ES-I3 (cell line): ENCODE measurements at regions not wholly inside any gene's neighbourhood (a gene's known extent, or its start where the extent isn't known, plus 50 kb on each side); places are given as distances from the start of the nearest gene placed in this dataset.
"Not testable (repeated sequence)": the region's sequence is repeated elsewhere in the genome, so short reads cannot be mapped to it uniquely, and the experiment has no call there.

ENCODE experiments used
- H3K36me3 ChIP-seq: 2 replicates; pipeline ENCODE4 v1.6.1; 2013; ENCODE audit warnings: mild to moderate bottlenecking, low read length, control low read depth, moderate library complexity; ENCODE audit not compliant: insufficient read depth
- H3K4me1 ChIP-seq: 2 replicates; pipeline ENCODE4 v1.6.1; 2013; ENCODE audit warnings: mild to moderate bottlenecking, control low read depth, low read length; ENCODE audit not compliant: insufficient read depth
- H3K9ac ChIP-seq: 2 replicates; pipeline ENCODE4 v1.6.1; 2013; ENCODE audit warnings: low read depth, mild to moderate bottlenecking, low read length, moderate library complexity
- H3K9me3 ChIP-seq: 2 replicates; pipeline ENCODE4 v1.6.1; 2013; ENCODE audit warnings: mild to moderate bottlenecking, low read length, moderate library complexity; ENCODE audit not compliant: control insufficient read depth, insufficient read depth

DNA sequence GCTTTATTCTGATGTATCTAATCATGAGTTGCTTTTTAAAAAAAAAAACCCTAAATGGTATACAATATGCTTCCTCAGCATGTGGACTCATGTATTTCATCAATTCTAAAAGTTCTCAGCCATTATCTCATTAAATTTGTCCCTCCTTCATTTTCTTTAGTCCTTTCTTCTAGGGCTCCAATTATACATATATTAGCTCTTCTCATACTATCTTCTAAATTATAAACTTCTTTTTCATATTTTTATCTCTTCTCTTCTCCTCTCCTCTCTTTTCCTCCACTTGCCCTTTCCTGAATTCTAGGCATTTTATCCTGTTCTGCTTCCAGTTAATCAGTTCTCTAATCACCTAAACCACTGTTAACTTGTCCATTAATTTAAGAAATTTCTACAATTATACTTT lies 55.0 kb upstream of the IL33 start:
- no peaks in the 10 kb centered on the region for H3K4me1 ChIP-seq
- H3K9me3 ChIP-seq = peaks cover 5% of the 10 kb centered on the region; the same call in 1 of the 2 replicates
- no peaks in the 10 kb centered on the region for H3K36me3 ChIP-seq
- no peak overlapping the region for H3K9ac ChIP-seq

DNA sequence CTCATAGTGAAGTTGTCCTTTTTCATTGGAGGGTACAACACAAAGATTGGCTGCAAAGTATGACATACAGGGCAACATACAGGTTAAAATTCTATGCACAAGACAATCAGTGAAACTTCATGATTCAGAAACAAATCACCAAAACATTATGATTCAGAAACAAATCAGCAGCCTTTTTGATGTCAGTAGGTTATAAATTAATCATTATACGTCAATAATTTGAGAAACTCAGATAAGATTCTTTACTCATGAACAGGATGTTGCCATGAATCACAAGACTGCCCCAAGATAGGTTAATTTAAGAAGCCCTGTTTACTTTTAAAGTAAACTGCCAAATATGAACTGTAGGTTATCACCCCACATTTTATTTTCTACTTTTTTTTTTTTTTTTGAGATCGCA lies 62.2 kb upstream of the IL33 start:
- Histone ChIP-seq H3K36me3 (no peaks in the 10 kb centered on the region), H3K4me1 (no peaks in the 10 kb centered on the region), H3K9me3 (no peaks in the 10 kb centered on the region), H3K9ac (no peak overlapping the region)

DNA sequence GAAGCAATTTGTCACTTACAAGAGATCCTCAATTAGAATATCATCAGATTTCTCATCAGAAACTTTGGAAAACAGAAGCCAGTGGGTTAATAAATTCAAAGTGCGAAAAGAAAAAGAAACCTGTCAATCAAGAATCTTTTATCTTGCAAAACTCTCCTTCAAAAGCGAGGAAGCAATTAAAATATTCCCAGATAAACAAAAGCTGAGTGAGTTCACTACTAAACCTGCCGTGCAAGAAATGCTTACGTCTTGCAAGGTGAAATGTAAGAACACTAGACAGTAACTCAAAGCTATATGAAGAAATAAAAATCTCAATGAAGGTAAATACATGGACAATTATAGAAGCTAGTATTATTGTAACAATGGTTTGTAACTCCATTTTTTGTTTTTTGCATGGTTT lies 62.8 kb upstream of the IL33 start:
- Histone ChIP-seq H3K4me1 (no peaks in the 10 kb centered on the region), H3K36me3 (no peaks in the 10 kb centered on the region), H3K9ac (no peak overlapping the region), H3K9me3 (no peaks in the 10 kb centered on the region)

DNA sequence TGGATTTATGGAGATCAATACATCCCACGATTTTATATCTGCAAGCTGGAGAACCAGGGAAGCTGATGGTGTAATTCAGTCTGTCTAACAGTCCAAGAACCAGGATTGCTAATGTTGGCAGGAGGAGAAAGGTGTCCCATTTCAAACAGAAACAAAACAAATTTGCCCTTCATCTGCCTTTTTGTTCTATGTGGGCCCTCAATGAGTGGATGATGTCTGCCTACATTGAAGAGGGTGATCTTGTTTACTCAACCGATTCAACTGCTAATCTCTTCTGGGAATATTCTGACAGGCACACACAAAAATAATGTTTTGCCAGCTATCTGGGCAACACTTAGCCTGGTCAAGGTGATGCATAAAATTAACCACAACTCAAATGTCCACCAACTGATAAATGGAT lies 65.1 kb upstream of the IL33 start:
- Histone ChIP-seq H3K9me3 (no peaks in the 10 kb centered on the region), H3K4me1 (no peaks in the 10 kb centered on the region), H3K9ac (no peak overlapping the region)

DNA sequence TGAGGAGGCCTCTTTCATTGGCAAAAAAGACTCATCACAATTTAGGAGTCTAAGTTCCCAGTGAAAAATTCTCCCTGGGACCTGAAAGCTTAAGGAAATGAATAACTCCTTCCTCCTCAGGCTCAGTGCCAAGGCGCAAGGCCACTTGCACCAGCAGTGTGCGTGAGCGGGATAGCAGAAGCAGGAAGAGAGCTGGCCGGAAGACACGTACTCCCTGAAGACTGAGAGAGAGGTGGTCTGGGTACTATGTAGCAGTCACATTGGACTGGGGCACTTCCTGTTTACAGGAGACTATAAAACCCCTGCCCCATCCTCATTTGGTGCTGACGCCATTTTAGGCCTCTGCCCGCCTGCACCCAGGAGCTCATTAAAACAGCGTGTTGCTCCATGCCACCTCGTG lies 66.3 kb upstream of the IL33 start:
- Histone ChIP-seq H3K9ac (no peak overlapping the region), H3K4me1 (no peaks in the 10 kb centered on the region), H3K9me3 (no peaks in the 10 kb centered on the region)

More for the DNA sequence above, 65.1 kb upstream of the IL33 start:
- H3K36me3 ChIP-seq = no peaks in the 10 kb centered on the region

DNA sequence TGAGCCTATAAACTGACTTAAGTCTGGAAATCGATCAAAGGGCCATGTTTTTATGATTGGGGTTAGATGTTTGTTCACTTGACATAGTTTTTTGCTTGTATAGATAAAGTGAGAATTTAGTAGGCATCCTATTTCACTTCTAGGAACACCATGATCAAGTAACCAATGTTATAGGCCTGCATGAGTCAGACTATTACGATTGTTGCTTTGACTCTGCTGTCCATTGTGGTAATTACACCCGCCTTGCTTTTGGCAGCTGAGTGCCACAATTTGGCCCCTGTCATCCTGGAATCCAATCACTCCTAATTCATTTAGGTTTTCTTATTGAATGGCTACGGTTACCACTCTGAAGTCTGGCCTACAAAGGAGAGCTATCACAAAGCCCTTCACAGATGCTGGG lies 67.8 kb upstream of the IL33 start:
- Histone ChIP-seq H3K9me3 (no peaks in the 10 kb centered on the region), H3K36me3 (no peaks in the 10 kb centered on the region), H3K4me1 (no peaks in the 10 kb centered on the region), H3K9ac (no peak overlapping the region)

More for the DNA sequence above, 66.3 kb upstream of the IL33 start:
- H3K36me3 ChIP-seq = no peaks in the 10 kb centered on the region

DNA sequence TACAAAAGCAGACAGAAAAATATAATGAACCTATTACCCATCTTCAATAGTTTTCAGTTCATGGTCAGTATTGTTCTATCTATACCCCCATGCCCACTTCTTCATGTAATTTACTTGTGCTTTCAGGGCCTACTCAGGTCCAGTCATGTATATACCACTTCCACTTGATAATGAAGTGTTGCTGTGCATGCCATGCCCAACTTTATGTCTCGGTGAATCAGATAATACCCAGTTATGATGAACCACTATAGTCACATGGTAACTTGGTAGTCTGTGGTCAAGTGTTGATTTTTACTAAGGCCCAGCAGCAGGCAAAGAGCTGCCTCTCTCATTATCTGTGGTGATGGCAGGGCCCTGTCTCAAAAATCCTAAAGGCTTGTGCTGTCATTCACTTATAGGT lies 70.7 kb upstream of the IL33 start:
- H3K36me3 ChIP-seq = no peaks in the 10 kb centered on the region
- no peak overlapping the region for H3K9ac ChIP-seq
- no peaks in the 10 kb centered on the region for H3K4me1 ChIP-seq
- H3K9me3 ChIP-seq = no peaks in the 10 kb centered on the region

DNA sequence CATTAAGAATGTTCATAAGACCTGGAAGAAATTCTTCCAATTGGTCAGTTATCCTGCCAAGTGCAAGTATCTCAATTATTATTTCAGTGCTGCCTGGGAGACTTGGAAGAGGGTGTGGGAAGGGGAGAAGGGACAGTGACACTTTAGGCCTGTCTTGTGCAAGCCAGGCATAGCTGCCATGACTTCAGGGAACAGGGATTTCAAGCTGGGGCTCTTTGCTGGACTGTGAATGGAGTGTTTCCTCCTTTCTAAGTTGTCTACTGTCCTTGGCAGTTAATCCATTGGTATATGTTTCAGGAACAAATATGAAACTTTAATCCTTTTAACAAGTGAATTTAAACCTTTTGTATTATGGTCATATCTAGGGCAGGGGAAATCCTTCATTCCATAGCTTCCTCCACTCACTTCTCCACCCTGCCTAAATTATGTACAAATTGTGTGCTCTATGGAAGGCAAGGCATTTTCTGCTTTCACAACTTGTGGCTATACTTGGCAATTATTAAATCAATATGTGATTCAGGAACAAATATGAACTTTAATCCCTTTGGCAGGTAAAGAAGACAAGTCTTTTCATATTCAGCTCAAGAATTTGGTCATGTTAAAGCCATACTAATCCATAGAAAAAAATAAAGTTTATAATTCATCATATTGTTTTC lies 72.7 kb upstream of the IL33 start:
- no peak overlapping the region for H3K9ac ChIP-seq
- H3K9me3 ChIP-seq = no peaks in the 10 kb centered on the region
- no peaks in the 10 kb centered on the region for H3K4me1 ChIP-seq
- H3K36me3 ChIP-seq = no peaks in the 10 kb centered on the region

DNA sequence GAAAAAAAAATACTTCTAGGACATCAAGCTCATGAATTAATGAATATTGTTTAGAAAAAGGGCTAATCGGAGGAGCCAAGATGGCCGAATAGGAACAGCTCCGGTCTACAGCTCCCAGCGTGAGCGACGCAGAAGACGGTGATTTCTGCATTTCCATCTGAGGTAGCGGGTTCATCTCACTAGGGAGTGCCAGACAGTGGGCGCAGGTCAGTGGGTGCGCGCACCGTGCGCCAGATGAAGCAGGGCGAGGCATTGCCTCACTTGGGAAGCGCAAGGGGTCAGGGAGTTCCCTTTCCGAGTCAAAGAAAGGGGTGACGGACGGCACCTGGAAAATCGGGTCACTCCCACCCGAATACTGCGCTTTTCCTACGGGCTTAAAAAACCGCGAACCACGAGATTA lies 79.8 kb upstream of the IL33 start:
- H3K9me3 ChIP-seq, H3K36me3 ChIP-seq, H3K4me1 ChIP-seq: not testable (repeated sequence)
- peak overlapping the region; percentile 42 for H3K9ac ChIP-seq

DNA sequence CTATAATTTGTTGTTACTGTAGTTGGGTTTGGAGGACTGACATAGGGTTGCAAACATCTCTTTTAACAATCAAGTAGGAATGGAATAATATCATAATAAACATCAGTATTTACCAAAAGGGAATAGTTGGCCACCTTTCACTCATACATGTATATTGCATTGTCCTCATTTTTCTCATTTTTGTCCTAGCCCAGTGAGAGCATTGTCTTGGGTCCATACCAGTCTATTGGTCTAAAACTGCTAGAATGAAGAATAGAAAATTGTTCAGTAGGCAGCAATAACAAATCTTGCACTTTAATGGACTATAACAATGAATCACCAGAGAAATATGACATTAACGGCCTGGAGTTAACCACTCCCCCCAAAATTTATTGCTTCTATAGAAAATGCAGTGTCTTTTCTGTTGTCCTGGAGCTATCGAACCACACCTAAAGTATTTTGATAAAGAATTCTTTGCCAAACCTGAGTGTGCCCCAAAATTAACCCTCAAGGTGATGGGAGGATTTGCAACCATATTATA lies 80.9 kb upstream of the IL33 start:
- H3K9ac ChIP-seq = no peak overlapping the region
- no peaks in the 10 kb centered on the region; the same call in 1 of the 2 replicates for H3K9me3 ChIP-seq

DNA sequence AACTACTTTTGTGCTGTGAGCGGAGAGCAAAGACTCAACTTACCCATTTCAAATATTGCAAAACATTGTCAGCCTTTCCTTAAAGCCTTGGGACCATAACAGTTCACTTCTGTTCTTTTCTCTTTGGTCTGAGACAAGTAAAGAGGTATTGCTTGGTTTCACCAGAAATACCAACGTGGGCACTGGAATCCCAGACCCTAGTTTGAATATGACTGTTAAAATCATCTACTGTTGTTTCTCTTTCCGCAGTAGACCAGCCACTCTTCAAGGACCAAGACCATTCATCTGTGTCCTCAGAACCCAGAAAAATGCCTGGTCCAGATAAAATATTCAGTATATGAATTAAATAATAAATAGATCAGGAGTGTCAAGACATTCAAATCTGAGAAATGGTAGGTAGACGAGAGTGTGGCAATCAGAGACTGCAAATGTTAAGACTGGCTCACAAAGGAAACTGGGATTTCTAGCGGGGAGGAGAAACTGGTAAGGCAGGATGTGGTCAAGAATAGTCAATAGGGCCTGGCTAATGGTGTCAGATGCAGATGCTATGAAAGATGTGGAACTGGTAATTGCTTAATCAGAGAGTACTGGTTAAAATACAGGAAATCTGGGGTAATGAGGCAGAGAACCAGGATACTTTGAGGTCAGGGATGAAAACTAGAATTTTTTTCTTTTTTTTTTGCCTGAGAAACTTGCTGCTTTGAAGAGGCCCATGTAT lies 82.1 kb upstream of the IL33 start:
- no peaks in the 10 kb centered on the region; the same call in 1 of the 2 replicates for H3K9me3 ChIP-seq
- H3K36me3 ChIP-seq = no peaks in the 10 kb centered on the region
- H3K9ac ChIP-seq = no peak overlapping the region
- no peaks in the 10 kb centered on the region for H3K4me1 ChIP-seq

More for the DNA sequence above, 80.9 kb upstream of the IL33 start:
- Histone ChIP-seq H3K4me1 (no peaks in the 10 kb centered on the region), H3K36me3 (no peaks in the 10 kb centered on the region)

DNA sequence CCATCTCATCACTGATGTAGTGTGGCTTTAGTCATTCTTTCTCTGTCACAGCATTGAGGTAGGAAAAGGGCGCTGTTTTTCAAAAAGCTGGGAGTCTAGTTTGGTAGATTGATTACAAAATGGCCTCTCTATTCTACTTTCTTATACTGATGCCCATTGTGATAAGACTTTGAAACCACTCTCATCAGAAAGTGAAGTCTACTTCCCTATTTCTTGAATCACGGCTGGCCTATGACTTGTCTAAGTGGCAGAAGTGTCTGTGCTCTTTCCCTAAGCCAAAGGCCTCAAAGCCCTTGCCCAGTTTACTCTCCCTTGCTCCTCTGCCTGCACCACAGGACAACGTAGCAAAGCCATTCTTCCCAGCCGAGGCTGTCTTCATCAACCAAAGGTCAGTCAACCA lies 83.0 kb upstream of the IL33 start:
- no peaks in the 10 kb centered on the region for H3K36me3 ChIP-seq
- no peak overlapping the region for H3K9ac ChIP-seq
- no peaks in the 10 kb centered on the region; the same call in 1 of the 2 replicates for H3K9me3 ChIP-seq
- no peaks in the 10 kb centered on the region for H3K4me1 ChIP-seq

DNA sequence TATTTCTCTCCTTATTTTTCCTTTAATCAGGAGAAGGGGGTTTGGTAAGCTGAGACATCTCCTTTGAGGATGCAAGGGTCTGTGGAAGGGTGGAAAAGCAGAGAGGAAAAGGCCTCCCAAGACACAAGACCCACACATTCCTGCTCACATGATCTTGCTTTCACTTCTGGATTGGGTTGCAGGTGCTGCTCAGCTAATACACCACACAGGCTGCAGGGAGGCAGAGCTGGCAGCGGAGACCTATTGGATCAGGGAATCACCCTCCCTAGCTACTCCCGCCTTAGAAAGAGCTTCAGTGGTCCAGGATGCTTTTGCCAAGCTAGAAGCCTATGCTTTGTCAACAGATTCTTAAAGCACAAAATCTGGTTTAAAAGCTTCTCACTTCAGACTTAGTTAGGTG lies 87.6 kb upstream of the IL33 start:
- H3K9me3 ChIP-seq = no peaks in the 10 kb centered on the region
- H3K9ac ChIP-seq = no peak overlapping the region
- no peaks in the 10 kb centered on the region for H3K4me1 ChIP-seq
- H3K36me3 ChIP-seq = no peaks in the 10 kb centered on the region

DNA sequence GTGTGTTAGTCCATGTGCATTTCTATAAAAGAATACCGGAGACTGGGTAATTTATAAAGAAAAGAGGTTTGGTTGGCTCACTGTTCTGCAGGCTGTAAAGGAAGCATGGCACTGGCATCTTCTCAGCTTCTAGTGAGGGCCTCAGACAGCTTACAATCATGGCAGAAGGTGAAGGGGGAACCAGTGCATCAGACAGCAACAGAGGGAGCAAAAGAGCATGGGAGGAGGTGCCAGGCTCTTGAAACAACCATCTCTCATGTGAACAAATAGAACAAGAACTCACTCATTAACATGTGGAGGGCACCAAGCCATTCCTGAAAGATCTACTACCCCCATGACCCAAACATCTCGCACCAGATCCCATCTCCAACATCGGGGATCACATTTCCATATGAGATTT lies 89.2 kb upstream of the IL33 start:
- H3K9me3 ChIP-seq = no peaks in the 10 kb centered on the region; the same call in 1 of the 2 replicates

DNA sequence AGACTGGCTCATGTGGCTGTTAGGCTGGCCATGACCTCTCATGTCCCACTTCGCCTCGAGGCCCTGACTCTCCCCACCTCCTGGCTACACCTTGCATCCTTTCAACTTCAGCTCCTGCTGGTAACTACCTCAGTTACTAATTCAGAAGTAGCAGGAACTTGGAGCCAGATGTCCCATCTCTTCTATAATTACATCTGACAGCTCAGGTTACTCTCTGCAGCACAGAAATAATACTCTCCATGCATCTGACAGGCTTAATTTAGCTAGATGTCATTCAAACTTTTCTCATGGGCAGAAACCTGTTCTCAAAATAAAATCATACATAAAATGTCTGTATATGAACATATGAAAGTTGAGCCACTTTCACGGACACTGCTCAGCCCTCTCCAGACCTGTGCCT lies 92.2 kb upstream of the IL33 start:
- Histone ChIP-seq H3K4me1 (no peaks in the 10 kb centered on the region), H3K9me3 (no peaks in the 10 kb centered on the region; the same call in 1 of the 2 replicates), H3K36me3 (no peaks in the 10 kb centered on the region), H3K9ac (no peak overlapping the region)

More for the DNA sequence above, 89.2 kb upstream of the IL33 start:
- Histone ChIP-seq H3K4me1 (no peaks in the 10 kb centered on the region), H3K36me3 (no peaks in the 10 kb centered on the region), H3K9ac (no peak overlapping the region)
